Upper lobe of left lung (tissue), 4 donors: ENCODE measurements at regions not wholly inside any gene's neighbourhood (a gene's known extent, or its start where the extent isn't known, plus 50 kb on each side); places are given as distances from the start of the nearest gene placed in this dataset.

Source experiments
- CTCF ChIP-seq, 6 experiments: fragments of 450-650 bp in 4 of 6; fragments of 200-600 bp in 2 of 6; sonication (generic) in 2 of 6; IDR thresholded peaks; one replicate each; pipeline ENCODE4 v1.5.1; 2016 to 2019; ENCODE audit warnings: antibody characterized with exemption in 6 of 6
- EP300 ChIP-seq, 4 donors: sonication (generic); formaldehyde crosslinking; IDR thresholded peaks; one replicate each; pipeline ENCODE4 v1.5.1; 2017; ENCODE audit warnings: antibody characterized with exemption in 4 of 4, control low read depth in 2 of 4
- POLR2A ChIP-seq, 4 donors: fragments of 450-650 bp; IDR thresholded peaks; one replicate each; pipeline ENCODE4 v1.5.1; 2016 to 2017; ENCODE audit warnings: antibody characterized with exemption in 4 of 4, mild to moderate bottlenecking in 2 of 4

- TF ChIP-seq POLR2A (IDR thresholded peaks at IDR 0.05) (no peak), CTCF (IDR thresholded peaks at IDR 0.05) (no peak), EP300 (IDR thresholded peaks at IDR 0.05) (no peak)
Observed at GRCh38 chr1:193827516-193827915, 641.1 kb upstream of the B3GALT2 start.
